ENCODE measurements at regions not wholly inside any gene's neighbourhood (a gene's known extent, or its start where the extent isn't known, plus 50 kb on each side); places are given as distances from the start of the nearest gene placed in this dataset.

GRCh38 chr13:73602295-73602694 is 531.9 kb downstream of the KLF12 start:
- TF ChIP-seq, protein P1, sequence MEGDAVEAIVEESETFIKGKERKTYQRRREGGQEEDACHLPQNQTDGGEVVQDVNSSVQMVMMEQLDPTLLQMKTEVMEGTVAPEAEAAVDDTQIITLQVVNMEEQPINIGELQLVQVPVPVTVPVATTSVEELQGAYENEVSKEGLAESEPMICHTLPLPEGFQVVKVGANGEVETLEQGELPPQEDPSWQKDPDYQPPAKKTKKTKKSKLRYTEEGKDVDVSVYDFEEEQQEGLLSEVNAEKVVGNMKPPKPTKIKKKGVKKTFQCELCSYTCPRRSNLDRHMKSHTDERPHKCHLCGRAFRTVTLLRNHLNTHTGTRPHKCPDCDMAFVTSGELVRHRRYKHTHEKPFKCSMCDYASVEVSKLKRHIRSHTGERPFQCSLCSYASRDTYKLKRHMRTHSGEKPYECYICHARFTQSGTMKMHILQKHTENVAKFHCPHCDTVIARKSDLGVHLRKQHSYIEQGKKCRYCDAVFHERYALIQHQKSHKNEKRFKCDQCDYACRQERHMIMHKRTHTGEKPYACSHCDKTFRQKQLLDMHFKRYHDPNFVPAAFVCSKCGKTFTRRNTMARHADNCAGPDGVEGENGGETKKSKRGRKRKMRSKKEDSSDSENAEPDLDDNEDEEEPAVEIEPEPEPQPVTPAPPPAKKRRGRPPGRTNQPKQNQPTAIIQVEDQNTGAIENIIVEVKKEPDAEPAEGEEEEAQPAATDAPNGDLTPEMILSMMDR (IDR thresholded peaks at IDR 0.05; ENCODE audit: low read length), result no peak
- no peak for TF ChIP-seq EZH2 (IDR thresholded peaks at IDR 0.05; ENCODE audit: borderline replicate concordance, low read length)
